ENCODE measurements at regions not wholly inside any gene's neighbourhood (a gene's known extent, or its start where the extent isn't known, plus 50 kb on each side); places are given as distances from the start of the nearest gene placed in this dataset.

- no peak for DNase-seq
Measured at GRCh38 chr2:17303521-17303920, 214.7 kb downstream of the RAD51AP2 start.

- DNase-seq, result no peak
Measured at GRCh38 chr2:17303054-17303453, 215.2 kb downstream of the RAD51AP2 start.

- DNase-seq, result no peak
Measured at GRCh38 chr2:17302281-17302680, 216.0 kb downstream of the RAD51AP2 start.

- DNase-seq, result no peak
Measured at GRCh38 chr2:17301437-17301836, 216.8 kb downstream of the RAD51AP2 start.

- DNase-seq, result no peak
Measured at GRCh38 chr2:17299891-17300540, 218.2 kb downstream of the RAD51AP2 start.

GRCh38 chr2:17298453-17298852 lies 219.8 kb downstream of the RAD51AP2 start:
- no peak for DNase-seq

- DNase-seq, result no peak
Measured at GRCh38 chr2:17296686-17297085, 221.6 kb downstream of the RAD51AP2 start.

GRCh38 chr2:17289669-17290068 lies 228.6 kb downstream of the RAD51AP2 start:
- no peak for DNase-seq

- no peak for DNase-seq
Measured at GRCh38 chr2:17287183-17287582, 231.1 kb downstream of the RAD51AP2 start.

- DNase-seq, result no peak
Measured at GRCh38 chr2:17282826-17283225, 235.4 kb downstream of the RAD51AP2 start.

- no peak for DNase-seq
Measured at GRCh38 chr2:17282245-17282644, 236.0 kb downstream of the RAD51AP2 start.

GRCh38 chr2:17276220-17276619 lies 242.0 kb downstream of the RAD51AP2 start:
- DNase-seq, result no peak

- no peak for DNase-seq
Measured at GRCh38 chr2:17272652-17273525, 245.4 kb downstream of the RAD51AP2 start.

- no peak for DNase-seq
Measured at GRCh38 chr2:17272170-17272569, 246.1 kb downstream of the RAD51AP2 start.

GRCh38 chr2:17271416-17271815 lies 246.8 kb downstream of the RAD51AP2 start:
- no peak for DNase-seq

- no peak for DNase-seq
Measured at GRCh38 chr2:17270894-17271293, 247.3 kb downstream of the RAD51AP2 start.

- no peak for DNase-seq
Measured at GRCh38 chr2:17263570-17263968, 254.7 kb downstream of the RAD51AP2 start.

GRCh38 chr2:17262854-17263569 lies 255.2 kb downstream of the RAD51AP2 start:
- no peak for DNase-seq

GRCh38 chr2:17259613-17260012 lies 258.6 kb downstream of the RAD51AP2 start:
- DNase-seq, result no peak

- DNase-seq, result no peak
Measured at GRCh38 chr2:17258861-17259260, 259.4 kb downstream of the RAD51AP2 start.

GRCh38 chr2:17257189-17257909 lies 260.9 kb downstream of the RAD51AP2 start:
- no peak for DNase-seq

- DNase-seq, result no peak
Measured at GRCh38 chr2:17255071-17255470, 263.2 kb downstream of the RAD51AP2 start.

GRCh38 chr2:17254421-17254820 lies 263.8 kb downstream of the RAD51AP2 start:
- no peak for DNase-seq
